ENCODE measurements at regions not wholly inside any gene's neighbourhood (a gene's known extent, or its start where the extent isn't known, plus 50 kb on each side); places are given as distances from the start of the nearest gene placed in this dataset.

GRCh38 chr2:59733567-59733930 is 819.9 kb downstream of the BCL11A start:
- TF ChIP-seq CTCF (IDR thresholded peaks at IDR 0.05): no peak
- no peak for TF ChIP-seq POLR2A (IDR thresholded peaks at IDR 0.05)
